Superior temporal gyrus (tissue), 1 donor: ENCODE measurements at regions not wholly inside any gene's neighbourhood (a gene's known extent, or its start where the extent isn't known, plus 50 kb on each side); places are given as distances from the start of the nearest gene placed in this dataset.
"Not testable (repeated sequence)": the region's sequence is repeated elsewhere in the genome, so short reads cannot be mapped to it uniquely, and the experiment has no call there.

Experiments
- DNase-seq: peaks from one replicate; pipeline ENCODE4 v3.0.0-alpha.2; 2016; ENCODE audit errors: extremely low spot score

DNA sequence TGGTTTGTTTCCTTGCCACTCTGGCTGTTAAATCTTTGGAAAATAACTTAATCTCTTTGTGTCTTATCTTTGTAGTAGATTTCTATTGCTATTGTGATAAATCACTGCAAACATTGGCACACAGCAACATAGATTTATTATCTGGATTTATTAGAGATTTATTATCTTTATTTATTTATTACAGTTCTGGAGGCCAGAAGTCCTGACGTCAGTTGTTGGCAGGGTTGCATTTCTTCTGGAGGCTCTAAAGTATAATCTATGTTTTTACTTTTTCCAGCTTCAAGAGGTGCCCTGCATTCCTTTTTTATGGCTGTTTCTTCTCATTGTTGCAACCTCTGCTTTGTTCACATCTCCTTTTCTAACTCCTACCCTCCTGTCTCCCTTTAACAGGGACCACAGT is 542.8 kb downstream of the GRXCR1 start:
- no peak for DNase-seq

DNA sequence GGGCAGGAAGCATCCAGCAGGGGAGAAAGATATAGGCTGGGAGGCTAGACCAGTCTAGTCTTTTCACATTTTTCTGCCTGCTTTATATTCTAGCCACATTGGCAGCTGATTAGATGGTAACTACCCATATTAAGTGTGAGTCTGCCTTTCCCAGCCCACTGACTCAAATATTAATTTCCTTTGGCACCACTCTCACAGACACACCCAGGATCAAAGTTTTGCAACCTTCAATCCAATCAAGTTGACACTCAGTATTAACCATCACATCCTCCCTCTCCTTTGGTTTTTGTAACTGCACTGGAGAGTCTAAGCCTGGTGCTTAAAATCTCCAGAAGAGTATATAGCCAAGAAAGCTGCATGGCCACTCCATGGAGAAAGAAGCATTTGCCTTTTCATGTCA is 560.4 kb downstream of the GRXCR1 start:
- DNase-seq: no peak

DNA sequence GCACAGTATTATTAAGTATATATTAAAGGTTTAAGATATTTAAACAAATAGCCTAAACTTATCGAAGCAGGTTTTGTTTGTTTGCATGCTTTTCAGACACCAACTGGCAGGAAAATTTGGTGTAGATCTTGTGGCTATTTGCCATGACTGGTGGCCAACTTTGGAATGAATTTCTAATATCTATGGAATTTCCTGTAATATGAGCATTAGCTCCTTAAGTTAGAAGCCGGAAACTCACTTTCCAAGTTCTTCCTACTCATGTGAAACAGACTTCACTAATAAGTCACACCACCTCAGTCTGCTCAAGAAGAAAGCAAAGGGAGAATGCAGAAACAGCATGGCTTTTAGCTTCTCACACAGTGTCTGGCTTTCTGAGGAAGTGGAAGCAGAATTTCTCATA is 563.9 kb downstream of the GRXCR1 start:
- DNase-seq: no peak

DNA sequence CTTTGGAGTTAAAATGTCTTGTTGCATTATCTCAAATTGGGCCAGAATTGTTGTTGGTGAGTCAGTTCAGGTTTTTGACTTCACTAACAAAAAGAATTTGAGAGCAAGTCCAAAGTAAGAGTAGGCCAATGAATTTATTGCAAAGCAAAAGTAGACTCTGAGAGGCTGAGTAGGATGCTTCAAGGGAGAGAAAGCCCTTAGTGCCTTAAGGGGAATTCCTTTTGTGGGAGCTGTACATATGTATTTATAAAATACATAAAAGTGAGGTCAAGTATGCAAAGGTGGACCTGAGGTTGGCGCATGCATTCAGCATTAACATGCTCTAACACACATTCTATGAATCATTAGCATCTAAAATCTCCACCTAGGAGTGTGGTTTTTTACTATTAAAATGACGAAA is 565.4 kb downstream of the GRXCR1 start:
- no peak for DNase-seq

DNA sequence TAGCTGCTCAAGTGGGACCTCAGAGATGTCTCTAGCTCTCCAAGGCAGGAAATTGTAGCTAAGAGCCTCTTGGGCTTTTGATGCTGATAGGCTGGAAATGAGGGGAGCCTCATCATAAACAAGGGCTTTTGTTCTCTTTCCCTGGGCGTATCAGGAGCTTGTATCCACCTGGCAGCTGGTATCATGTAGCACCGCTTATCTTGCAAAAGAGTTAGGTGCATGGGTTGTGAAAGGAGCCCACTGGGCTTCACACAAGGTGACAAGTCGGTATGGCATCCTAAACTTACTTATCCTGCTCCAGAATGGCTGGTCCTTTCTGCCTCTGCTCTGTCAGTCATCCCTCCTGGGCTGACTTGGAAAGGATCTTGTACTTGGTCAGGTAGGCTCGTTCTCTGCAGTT is 565.8 kb downstream of the GRXCR1 start:
- no peak for DNase-seq

- DNase-seq: no peak
Measured at GRCh38 chr4:43471950-43472349, 579.4 kb downstream of the GRXCR1 start.

DNA sequence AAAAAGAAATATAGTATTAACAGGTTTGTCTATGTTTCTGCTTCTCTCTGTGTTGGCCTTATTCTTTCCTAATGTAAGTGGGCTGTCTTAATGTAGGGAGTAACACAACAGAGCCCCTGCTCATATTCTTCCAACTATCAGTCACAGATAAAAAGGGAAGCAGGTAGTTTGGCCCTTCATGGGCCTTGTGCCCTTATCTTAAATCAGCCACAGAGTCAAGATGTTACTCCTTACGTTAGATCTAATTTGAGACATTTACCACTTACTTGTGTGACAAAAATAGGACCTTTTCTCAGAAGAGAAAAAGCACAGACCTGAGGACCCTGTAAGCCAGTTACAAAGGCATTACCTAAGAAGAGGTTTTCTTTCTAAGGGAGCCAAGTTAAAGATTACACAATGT is 589.0 kb downstream of the GRXCR1 start:
- no peak for DNase-seq

DNA sequence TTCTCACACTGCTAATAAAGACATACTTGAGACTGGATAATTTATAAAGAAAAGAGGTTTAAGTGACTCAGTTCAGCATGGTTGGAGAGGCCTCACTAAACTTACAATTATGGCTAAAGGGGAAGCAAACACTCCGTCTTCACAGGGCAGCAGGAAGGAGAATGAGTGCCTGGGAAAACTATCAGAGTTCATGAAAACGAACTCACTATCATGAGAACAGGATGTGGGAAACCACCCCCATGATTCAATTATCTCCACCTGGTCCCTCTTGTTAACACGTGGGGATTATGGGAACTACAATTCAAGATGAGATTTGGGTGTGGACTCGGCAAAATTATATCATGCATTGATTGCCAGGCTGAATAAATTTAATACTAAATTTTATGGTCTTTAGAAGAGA is 592.7 kb downstream of the GRXCR1 start:
- no peak for DNase-seq

DNA sequence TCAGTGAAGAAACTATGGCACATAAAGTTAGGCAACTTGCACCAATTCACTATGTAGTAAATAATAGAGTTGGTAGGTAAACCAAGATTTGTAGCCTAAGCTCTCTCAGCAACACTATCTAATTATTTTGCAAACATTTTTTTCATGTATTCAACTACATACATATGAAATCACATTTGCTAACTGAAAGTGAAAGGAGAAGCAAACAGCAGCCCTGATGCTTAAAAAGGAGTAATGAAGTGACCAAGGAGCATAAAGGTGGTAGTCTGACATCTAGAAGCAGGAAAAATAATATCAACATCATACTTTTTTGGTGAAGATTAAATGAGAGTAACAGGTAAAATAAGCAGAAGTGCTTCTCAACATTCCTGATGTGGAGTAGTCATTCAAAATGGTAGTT is 603.7 kb downstream of the GRXCR1 start:
- DNase-seq: no peak

GRCh38 chr4:43496602-43497001 is 604.1 kb downstream of the GRXCR1 start:
- no peak for DNase-seq

- DNase-seq: not testable (repeated sequence)
Measured at GRCh38 chr4:43505823-43506222, 613.3 kb downstream of the GRXCR1 start.

DNA sequence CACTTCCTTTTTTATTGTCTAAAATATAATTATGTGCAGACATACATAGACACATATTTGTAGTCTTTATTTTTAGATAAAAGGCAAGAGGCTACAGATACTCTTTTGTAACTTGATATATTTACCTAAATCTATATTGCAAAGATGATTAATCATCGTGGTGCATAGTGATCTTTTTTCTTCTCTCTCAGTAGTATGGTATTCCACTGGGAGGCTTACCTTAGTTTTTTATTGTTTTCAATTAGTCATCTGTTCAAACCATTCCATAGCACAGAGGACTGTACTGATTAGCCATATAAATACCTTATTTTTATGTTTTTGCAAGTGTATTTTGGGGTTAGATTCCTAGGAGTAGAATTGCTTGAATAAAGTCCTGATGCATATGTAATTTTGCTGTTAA is 619.7 kb downstream of the GRXCR1 start:
- no peak for DNase-seq

GRCh38 chr4:43525646-43526045 is 633.1 kb downstream of the GRXCR1 start:
- no peak for DNase-seq

DNA sequence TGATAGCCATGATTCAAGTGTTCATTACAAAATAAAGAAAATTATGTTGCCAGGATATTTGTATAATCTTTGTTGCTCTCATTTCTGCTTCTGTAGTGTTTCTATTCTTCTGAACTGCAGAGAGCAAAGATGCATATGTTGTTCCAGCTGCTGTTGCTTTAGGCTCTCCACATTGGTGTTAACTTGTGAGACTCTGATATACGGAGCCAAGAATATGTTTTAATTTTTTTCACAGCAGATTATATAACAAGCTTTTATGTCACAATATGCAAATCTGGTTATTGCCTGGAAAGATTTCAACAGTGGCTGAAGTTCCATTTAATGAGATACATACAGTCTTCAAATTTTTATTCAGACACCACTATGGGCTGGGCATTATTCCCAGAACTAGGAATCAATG is 655.0 kb downstream of the GRXCR1 start:
- DNase-seq: peak; percentile 75

DNA sequence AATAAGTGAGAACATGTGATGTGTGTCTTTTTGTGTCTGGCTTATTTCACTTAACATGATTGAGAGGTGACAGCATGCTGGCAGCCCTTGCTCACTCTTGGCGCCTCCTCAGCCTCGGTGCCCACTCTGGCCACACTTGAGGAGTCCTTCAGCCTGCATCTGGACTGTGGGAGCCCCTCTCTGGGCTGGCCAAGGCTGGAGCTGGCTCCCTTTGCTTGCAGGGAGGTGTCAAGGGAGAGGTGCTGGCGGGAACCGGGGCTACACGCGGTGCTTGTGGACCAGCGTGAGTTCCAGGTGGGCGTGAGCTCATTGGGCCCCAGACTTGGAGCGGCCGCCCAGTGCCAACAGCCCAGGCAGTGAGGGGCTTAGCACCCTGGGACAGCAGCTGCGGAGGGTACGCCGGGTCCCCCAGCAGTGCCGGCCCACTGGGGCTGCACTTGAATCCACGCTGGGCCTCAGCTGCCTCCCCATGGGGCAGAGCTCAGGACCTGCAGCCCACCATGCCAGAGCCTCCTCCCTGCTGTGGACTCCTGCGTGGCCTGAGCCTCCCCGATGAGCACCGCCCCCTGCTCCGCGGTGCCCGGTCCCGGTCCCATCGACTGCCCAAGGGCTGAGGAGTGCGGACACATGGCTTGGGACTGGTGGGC is 658.6 kb downstream of the GRXCR1 start:
- no peak for DNase-seq

DNA sequence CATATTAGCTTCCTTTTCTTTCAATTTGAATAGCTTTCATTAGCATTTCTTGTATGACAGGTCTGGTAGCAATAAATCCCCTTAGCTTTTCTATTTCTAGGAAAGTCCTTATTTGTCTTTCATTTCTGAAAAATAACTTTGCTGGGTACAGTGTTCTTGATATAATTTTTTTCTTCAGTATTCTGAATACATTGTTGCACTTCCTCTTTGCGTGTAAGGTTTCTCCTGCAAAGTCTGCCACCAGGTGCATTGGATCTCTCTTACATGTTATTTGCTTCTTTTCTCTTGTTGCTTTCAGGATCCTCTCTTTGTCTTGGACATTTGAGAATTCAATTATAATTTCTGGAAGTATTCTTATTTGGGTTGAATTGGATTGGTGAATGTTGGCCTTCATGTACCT is 663.7 kb downstream of the GRXCR1 start:
- no peak for DNase-seq

- no peak for DNase-seq
Measured at GRCh38 chr4:43560047-43560446, 667.5 kb downstream of the GRXCR1 start.

GRCh38 chr4:43564107-43564506 is 671.6 kb downstream of the GRXCR1 start:
- DNase-seq: no peak

DNA sequence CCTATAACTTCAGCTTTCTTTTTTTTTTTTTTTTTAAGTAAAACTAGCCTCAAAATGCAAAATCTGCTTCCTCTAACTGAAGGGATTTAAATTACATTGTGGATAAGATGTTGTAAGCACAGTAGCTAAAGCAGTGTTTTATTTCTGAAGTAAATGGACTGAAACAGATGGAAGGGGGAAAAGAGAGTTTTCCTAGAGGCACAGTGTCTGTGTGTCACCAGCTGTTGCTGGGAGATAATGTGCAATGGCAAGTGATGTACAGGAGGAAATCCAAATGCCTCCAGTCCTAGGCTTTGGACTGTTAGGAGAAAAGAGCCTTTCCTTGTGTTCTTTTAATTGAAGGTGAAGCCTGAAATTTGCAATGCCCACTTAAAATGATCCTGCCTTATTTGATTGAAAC is 672.1 kb downstream of the GRXCR1 start:
- peak; percentile 55 for DNase-seq

GRCh38 chr4:43567644-43568043 is 675.1 kb downstream of the GRXCR1 start:
- no peak for DNase-seq

GRCh38 chr4:43586813-43587212 is 694.3 kb downstream of the GRXCR1 start:
- DNase-seq: no peak

- DNase-seq: no peak
Measured at GRCh38 chr4:43587758-43588157, 695.2 kb downstream of the GRXCR1 start.

GRCh38 chr4:43607400-43607799 is 714.9 kb downstream of the GRXCR1 start:
- no peak for DNase-seq

DNA sequence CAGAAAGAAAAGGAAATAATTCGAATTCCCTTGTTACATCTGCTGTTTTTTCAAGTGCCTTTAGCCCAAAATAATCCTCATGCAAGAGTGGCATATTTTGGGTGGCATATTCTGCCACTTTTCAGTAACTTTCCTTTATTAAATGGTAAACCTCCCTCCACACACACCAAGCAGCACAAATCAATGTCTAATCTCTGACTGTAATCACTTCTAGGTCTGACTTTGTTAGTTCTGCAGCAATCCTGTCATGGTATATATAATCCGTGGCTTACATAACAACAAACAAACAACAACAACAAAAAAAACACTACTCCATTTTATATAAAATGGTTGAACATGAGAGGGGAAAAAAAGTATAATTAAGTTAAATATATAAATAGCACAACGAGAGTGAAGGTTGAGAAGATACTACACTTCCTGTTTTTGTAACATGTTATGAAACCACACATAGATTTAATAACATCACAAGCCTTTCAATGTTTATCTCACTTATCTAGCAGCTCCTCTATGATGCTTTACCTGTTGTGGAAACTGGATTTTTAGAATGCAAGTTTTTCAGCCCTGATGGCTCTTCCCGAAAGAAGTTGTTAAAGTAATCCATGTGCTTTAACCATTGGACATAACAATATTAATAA is 715.4 kb downstream of the GRXCR1 start:
- no peak for DNase-seq
